ENCODE measurements at regions not wholly inside any gene's neighbourhood (a gene's known extent, or its start where the extent isn't known, plus 50 kb on each side); places are given as distances from the start of the nearest gene placed in this dataset.
"Not testable (repeated sequence)": the region's sequence is repeated elsewhere in the genome, so short reads cannot be mapped to it uniquely, and the experiment has no call there.

GRCh38 chr20:29031262-29031982 is 2226.0 kb upstream of the DEFB115 start:
- DNase-seq (ENCODE audit: low read depth); in situ Hi-C loops (cut with HindIII; ENCODE audit: low pct_unique_long_range_greater_than_20kb, low sequenced_read_pairs): not testable (repeated sequence)

DNA sequence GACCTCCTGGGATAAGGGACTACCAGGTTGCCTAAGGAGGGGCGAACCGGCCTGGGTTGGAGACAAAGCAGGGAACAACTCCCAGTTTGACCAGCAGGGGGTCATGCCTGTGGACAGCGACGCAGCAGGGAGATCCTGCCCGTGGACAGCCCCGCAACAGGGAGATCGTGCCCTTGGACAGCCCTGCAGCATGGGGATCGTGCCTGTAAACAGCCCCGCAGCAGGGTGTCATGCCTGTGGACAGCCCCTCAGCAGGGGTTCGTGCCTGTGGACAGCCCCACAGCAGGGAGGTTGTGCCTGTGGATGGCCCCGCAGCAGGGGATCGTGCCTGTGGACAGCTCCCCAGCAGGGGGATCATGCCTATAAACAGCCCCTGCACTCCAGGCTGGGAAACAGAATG is 2213.2 kb upstream of the DEFB115 start:
- DNase-seq (ENCODE audit: low read depth); in situ Hi-C loops (cut with HindIII; ENCODE audit: low pct_unique_long_range_greater_than_20kb, low sequenced_read_pairs): not testable (repeated sequence)

DNA sequence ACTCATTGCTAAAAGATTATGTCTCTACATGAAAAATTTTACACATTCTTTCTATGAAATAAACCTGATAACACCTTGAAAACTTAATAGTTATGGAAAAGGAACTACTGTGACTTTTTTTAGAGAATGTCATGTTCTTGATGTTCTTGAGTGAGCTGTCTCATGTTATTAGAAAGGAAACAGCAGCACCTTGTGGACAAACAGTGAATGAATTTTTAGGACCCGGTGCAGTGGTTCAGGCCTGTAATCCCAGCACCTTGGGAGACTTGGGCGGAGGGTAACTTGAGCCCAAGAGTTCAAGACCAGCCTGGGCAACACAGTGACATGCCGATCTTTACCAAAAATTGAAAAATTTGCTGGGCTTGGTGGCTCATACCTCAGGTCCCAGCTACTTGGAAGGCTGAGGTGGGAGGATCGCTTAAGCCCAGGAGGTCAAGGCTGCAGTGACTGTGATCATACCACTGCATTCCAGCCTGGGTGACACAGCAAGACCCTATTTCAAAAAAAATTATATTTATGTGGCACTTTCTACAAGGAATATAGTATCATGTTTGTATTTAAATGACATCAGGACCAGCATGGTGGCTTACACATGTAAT is 2207.4 kb upstream of the DEFB115 start:
- in situ Hi-C loops (cut with HindIII; ENCODE audit: low pct_unique_long_range_greater_than_20kb, low sequenced_read_pairs): not testable (repeated sequence)

DNA sequence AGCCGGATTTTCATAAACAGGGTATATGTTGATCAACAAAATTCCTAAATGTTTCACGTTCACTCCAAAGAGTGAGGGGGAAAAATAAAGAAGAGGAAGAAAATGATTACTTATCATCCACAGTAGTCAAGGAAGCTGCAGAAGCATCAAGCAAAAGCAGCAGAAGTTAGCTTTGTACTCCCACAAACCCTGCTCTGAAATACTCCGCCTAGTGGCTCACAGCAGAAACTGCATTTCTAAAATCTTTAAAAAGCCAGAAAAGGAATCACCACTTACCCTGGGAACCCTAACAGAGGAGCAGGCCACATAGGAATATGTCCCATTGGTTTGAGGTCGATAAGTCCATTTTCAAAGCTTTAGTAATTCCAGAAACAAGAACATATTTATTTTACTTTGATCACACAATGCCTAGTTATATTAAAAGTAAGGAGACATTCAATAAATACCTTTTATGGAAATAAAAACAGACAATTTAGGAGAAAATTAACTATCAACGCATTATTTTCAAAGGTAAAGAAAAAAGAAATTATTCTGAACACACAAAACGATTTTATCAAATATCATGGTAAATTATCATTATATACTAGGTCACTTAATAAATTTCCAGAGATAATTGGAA is 2199.5 kb upstream of the DEFB115 start:
- in situ Hi-C loops (cut with HindIII; ENCODE audit: low pct_unique_long_range_greater_than_20kb, low sequenced_read_pairs): not testable (repeated sequence)
- DNase-seq (ENCODE audit: low read depth): peak; percentile 12

More for the DNA sequence above, 2207.4 kb upstream of the DEFB115 start:
- peak; percentile 33 for DNase-seq (ENCODE audit: low read depth)

GRCh38 chr20:29062451-29062850 is 2195.0 kb upstream of the DEFB115 start:
- DNase-seq (ENCODE audit: low read depth); in situ Hi-C loops (cut with HindIII; ENCODE audit: low pct_unique_long_range_greater_than_20kb, low sequenced_read_pairs): not testable (repeated sequence)

GRCh38 chr20:29066341-29066740 is 2191.1 kb upstream of the DEFB115 start:
- in situ Hi-C loops (cut with HindIII; ENCODE audit: low pct_unique_long_range_greater_than_20kb, low sequenced_read_pairs); DNase-seq (ENCODE audit: low read depth): not testable (repeated sequence)

- in situ Hi-C loops (cut with HindIII; ENCODE audit: low pct_unique_long_range_greater_than_20kb, low sequenced_read_pairs); DNase-seq (ENCODE audit: low read depth): not testable (repeated sequence)
Measured at GRCh38 chr20:29073640-29074039, 2183.8 kb upstream of the DEFB115 start.

DNA sequence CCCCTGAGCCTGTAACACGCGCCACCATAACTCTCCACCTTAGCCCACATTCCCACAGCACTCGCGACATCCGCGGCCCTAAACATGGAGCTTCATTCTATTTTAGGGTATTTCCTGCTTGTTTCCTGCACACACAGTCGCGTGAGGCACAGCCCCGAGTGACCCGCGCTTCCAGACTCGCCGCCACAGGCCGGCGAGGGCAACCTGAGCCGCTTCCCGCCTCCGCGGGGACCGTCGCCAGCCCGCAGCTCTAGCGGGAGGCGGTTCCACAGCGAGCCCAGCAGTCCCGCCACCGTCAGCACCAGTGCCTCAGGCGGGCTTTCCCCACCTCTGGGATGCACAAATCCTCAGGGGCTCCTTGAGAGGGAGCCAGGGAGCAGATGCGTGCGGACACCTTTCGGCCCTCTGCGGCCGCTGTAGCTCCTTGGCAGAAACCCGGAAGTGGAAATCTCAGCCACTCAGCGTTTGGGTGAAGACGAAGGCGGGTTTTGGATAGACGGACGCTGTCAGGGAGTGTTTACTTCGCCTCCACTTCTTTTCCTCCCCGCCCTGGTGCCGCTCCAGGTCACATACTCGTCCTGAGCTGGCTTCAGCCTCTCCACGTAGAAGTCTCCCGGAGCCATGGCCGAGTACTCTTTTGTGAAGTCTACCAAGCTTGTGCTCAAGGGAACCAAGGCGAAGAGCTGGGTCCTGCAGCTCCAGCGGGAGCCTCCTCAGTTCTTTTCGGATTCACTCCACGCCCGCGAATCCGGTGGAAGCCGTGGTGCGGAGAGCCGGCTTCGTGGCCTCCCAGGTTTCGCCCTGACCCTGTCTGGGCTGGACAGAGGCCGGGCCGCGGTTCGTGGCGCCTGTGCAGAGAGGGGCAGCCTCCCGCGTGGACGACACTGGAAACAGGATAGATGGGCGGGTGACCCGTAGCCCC is 2177.4 kb upstream of the DEFB115 start:
- in situ Hi-C loops (cut with HindIII; ENCODE audit: low pct_unique_long_range_greater_than_20kb, low sequenced_read_pairs): no loop called here
- no peak for DNase-seq (ENCODE audit: low read depth)

DNA sequence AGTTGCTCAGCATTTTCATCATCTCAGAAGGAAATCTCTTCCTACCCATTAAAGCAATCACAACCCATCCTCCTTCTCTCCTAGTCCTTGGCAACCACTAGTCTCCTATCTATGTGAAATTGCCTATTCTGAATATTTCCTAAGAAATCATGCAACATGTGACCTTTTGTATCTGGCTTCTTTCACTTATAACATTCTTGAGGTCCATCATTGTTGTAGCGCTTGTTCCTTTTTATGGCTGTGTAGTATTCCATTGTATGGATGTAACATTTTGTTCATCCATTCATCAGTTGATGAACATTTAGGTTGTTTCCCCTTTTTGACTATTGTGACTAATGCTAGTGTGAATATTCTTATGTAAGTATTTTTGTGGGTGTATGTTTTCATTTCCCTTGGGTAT is 2175.8 kb upstream of the DEFB115 start:
- DNase-seq (ENCODE audit: low read depth); in situ Hi-C loops (cut with HindIII; ENCODE audit: low pct_unique_long_range_greater_than_20kb, low sequenced_read_pairs): not testable (repeated sequence)

DNA sequence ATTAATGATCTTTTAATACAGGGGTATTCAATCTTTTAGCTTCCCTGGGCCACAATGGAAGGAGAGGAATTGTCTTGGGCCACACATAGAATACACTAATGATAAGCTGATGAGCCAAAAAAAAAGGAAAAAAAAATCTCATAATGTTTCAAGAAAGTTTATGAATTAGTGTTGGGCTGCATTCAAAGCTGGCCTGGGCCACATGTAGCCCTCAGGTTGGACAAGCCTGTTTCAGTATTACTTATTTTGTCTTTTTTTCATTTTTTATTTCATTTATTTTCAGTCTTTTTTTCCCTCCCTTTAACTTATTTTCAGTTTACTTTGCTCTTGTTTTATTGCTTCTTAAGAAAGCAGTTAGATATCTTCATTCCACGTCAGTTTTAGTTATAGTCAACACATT is 2171.8 kb upstream of the DEFB115 start:
- no peak for DNase-seq (ENCODE audit: low read depth)
- in situ Hi-C loops (cut with HindIII; ENCODE audit: low pct_unique_long_range_greater_than_20kb, low sequenced_read_pairs): no loop called here

DNA sequence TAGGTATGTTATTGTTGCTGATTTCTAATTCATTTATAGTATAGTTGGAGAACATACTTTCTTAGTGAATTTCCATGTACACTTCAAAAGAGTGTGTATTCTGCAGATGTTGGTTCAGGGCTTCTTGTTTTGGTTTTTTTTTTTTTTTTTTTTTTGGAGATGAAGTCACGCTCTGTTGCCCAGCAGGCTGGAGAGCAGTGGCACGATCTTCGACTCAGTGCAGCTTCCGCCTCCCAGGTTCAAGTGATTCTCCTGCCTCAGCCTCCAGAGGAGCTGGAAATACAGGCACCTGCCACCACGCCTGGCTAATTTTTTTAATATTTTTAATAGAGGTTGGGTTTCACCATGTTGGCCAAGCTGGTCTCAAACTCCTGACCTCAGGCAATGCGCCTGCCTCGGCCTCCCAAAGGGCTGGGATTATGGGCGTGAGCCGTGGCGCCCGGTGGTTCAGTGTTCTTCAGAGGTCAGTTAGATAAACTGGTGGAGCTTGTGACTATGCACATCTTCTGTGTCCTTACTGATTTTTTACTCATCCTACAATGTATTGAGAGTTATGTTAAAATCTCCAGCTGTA is 2171.2 kb upstream of the DEFB115 start:
- DNase-seq (ENCODE audit: low read depth); in situ Hi-C loops (cut with HindIII; ENCODE audit: low pct_unique_long_range_greater_than_20kb, low sequenced_read_pairs): not testable (repeated sequence)

GRCh38 chr20:29086938-29087337 is 2170.5 kb upstream of the DEFB115 start:
- in situ Hi-C loops (cut with HindIII; ENCODE audit: low pct_unique_long_range_greater_than_20kb, low sequenced_read_pairs): no loop called here
- DNase-seq (ENCODE audit: low read depth): no peak

DNA sequence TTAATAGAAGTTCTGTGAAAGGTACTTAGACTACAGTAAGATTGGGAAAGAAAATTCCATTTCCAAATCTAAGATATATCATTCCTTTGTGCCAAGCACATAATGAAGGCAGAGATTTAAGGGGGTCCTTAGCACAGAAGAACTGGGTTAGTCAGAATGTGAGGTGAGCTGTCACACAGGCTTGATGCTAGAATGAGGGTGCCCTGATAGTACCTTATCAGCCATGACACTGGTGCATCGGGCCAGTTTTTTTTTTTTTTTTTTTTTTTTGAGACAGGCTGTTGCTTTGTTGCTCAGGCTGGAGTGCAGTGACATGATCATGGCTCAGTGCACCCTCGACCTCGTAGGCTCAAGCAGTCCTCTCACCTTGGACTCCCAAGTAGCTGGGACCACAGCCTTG is 2169.6 kb upstream of the DEFB115 start:
- in situ Hi-C loops (cut with HindIII; ENCODE audit: low pct_unique_long_range_greater_than_20kb, low sequenced_read_pairs); DNase-seq (ENCODE audit: low read depth): not testable (repeated sequence)

DNA sequence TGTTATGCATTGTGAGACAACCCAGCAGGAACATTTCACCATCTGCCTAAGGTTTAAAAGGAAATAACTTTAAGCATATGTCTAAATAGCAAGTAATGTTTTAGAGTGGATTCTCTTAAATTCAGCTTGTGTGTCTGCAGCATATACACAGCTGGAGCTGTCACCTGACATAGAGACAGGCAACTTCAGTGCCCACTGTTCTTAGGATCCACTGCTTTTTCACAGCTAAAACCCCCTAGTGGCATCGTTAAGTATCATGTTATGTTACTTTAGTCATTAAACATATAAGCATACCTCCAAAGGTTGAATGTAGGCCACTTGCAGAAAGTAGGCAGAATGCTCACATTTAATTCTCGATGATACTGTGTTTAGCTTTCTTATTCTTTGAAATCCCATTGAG is 2169.0 kb upstream of the DEFB115 start:
- in situ Hi-C loops (cut with HindIII; ENCODE audit: low pct_unique_long_range_greater_than_20kb, low sequenced_read_pairs); DNase-seq (ENCODE audit: low read depth): not testable (repeated sequence)

GRCh38 chr20:29089409-29089808 is 2168.1 kb upstream of the DEFB115 start:
- DNase-seq (ENCODE audit: low read depth); in situ Hi-C loops (cut with HindIII; ENCODE audit: low pct_unique_long_range_greater_than_20kb, low sequenced_read_pairs): not testable (repeated sequence)

DNA sequence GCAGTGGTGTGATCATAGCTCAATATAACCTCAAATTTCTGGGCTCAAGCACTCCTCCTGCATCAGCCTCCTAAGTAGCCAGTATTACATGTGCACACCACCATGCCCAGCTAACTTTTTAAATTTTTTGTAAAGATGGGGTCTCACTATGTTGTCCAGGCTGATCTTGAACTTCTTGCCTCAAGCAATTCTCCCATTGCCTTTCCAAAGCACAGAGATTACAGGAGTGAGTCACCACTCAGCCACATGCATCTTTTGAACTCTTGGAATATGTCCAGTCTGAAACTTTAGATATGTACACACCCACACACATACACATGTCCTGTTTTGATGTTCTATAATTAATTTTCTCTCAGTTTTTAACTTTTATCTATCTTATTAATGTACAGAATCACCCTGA is 2163.5 kb upstream of the DEFB115 start:
- in situ Hi-C loops (cut with HindIII; ENCODE audit: low pct_unique_long_range_greater_than_20kb, low sequenced_read_pairs); DNase-seq (ENCODE audit: low read depth): not testable (repeated sequence)

GRCh38 chr20:29096695-29097094 is 2160.8 kb upstream of the DEFB115 start:
- in situ Hi-C loops (cut with HindIII; ENCODE audit: low pct_unique_long_range_greater_than_20kb, low sequenced_read_pairs): not testable (repeated sequence)

DNA sequence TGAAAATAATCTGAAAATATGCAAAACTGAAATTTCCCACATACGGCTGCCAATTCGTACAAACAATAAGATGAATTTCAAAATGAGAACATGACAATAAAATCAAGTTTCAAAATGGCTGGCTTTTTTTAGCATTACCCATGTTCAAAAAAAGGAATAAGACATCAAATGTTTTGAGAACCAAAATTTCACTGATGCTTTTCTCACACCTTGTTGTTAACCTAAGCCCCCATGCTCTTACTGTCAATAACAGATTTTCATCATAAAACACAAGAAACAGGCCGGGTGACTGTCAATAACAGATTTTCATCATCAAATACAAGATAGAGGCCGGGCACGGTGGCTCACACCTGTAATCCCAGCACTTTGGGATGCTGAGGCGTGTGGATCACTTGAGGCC is 2149.6 kb upstream of the DEFB115 start:
- DNase-seq (ENCODE audit: low read depth); in situ Hi-C loops (cut with HindIII; ENCODE audit: low pct_unique_long_range_greater_than_20kb, low sequenced_read_pairs): not testable (repeated sequence)

More at GRCh38 chr20:29096695-29097094, 2160.8 kb upstream of the DEFB115 start:
- not testable (repeated sequence) for DNase-seq (ENCODE audit: low read depth)
